ENCODE measurements at regions not wholly inside any gene's neighbourhood (a gene's known extent, or its start where the extent isn't known, plus 50 kb on each side); places are given as distances from the start of the nearest gene placed in this dataset.

GRCh38 chr12:92504594-92504981 lies 198.2 kb upstream of the PLEKHG7 start:
- DNase-seq (ENCODE audit: extremely low read depth in 1 of 2, low read depth in 1 of 2) = no peak

- no peak for DNase-seq (ENCODE audit: extremely low read depth in 1 of 2, low read depth in 1 of 2)
These were observed 198.7 kb upstream of the PLEKHG7 start for GRCh38 chr12:92503971-92504593.

GRCh38 chr12:92503029-92503931 lies 199.5 kb upstream of the PLEKHG7 start:
- DNase-seq (ENCODE audit: extremely low read depth in 1 of 2, low read depth in 1 of 2) = no peak

GRCh38 chr12:92502417-92503028 lies 200.3 kb upstream of the PLEKHG7 start:
- DNase-seq (ENCODE audit: extremely low read depth in 1 of 2, low read depth in 1 of 2) = no peak

- no peak for DNase-seq (ENCODE audit: extremely low read depth in 1 of 2, low read depth in 1 of 2)
These were observed 206.0 kb upstream of the PLEKHG7 start for GRCh38 chr12:92496790-92497189.

GRCh38 chr12:92495108-92495507 lies 207.7 kb upstream of the PLEKHG7 start:
- DNase-seq (ENCODE audit: extremely low read depth in 1 of 2, low read depth in 1 of 2) = no peak

- DNase-seq (ENCODE audit: extremely low read depth in 1 of 2, low read depth in 1 of 2) = no peak
These were observed 209.0 kb upstream of the PLEKHG7 start for GRCh38 chr12:92493816-92494215.

GRCh38 chr12:92492995-92493394 lies 209.8 kb upstream of the PLEKHG7 start:
- no peak for DNase-seq (ENCODE audit: extremely low read depth in 1 of 2, low read depth in 1 of 2)

- no peak for DNase-seq (ENCODE audit: extremely low read depth in 1 of 2, low read depth in 1 of 2)
These were observed 210.5 kb upstream of the PLEKHG7 start for GRCh38 chr12:92492291-92492690.

GRCh38 chr12:92489781-92490180 lies 213.0 kb upstream of the PLEKHG7 start:
- no peak for DNase-seq (ENCODE audit: extremely low read depth in 1 of 2, low read depth in 1 of 2)

- DNase-seq (ENCODE audit: extremely low read depth in 1 of 2, low read depth in 1 of 2) = no peak
These were observed 214.1 kb upstream of the PLEKHG7 start for GRCh38 chr12:92488735-92489134.

- DNase-seq (ENCODE audit: extremely low read depth in 1 of 2, low read depth in 1 of 2) = no peak
These were observed 215.7 kb upstream of the PLEKHG7 start for GRCh38 chr12:92487138-92487485.

GRCh38 chr12:92486443-92487137 lies 216.2 kb upstream of the PLEKHG7 start:
- DNase-seq (ENCODE audit: extremely low read depth in 1 of 2, low read depth in 1 of 2) = no peak

- no peak for DNase-seq (ENCODE audit: extremely low read depth in 1 of 2, low read depth in 1 of 2)
These were observed 217.1 kb upstream of the PLEKHG7 start for GRCh38 chr12:92485351-92486348.

GRCh38 chr12:92482599-92482998 lies 220.2 kb upstream of the PLEKHG7 start:
- no peak for DNase-seq (ENCODE audit: extremely low read depth in 1 of 2, low read depth in 1 of 2)

- DNase-seq (ENCODE audit: extremely low read depth in 1 of 2, low read depth in 1 of 2) = no peak
These were observed 221.7 kb upstream of the PLEKHG7 start for GRCh38 chr12:92481066-92481465.

GRCh38 chr12:92478692-92479091 lies 224.1 kb upstream of the PLEKHG7 start:
- DNase-seq (ENCODE audit: extremely low read depth in 1 of 2, low read depth in 1 of 2) = no peak

- DNase-seq (ENCODE audit: extremely low read depth in 1 of 2, low read depth in 1 of 2) = no peak
These were observed 225.9 kb upstream of the PLEKHG7 start for GRCh38 chr12:92476844-92477243.

GRCh38 chr12:92473564-92473963 lies 229.2 kb upstream of the PLEKHG7 start:
- DNase-seq (ENCODE audit: extremely low read depth in 1 of 2, low read depth in 1 of 2) = no peak

GRCh38 chr12:92472201-92472600 lies 230.6 kb upstream of the PLEKHG7 start:
- DNase-seq (ENCODE audit: extremely low read depth in 1 of 2, low read depth in 1 of 2) = no peak
